ENCODE measurements at regions not wholly inside any gene's neighbourhood (a gene's known extent, or its start where the extent isn't known, plus 50 kb on each side); places are given as distances from the start of the nearest gene placed in this dataset.

GRCh38 chr13:40194224-40194806, 472.1 kb downstream of the FOXO1 start:
- TF ChIP-seq CTCF (IDR thresholded peaks at IDR 0.05; ENCODE audit: low read depth, low read length), result no peak
- no peak for TF ChIP-seq MYC (IDR thresholded peaks at IDR 0.05; ENCODE audit: low read depth, low read length)
- no peak for TF ChIP-seq MAX (IDR thresholded peaks at IDR 0.05; ENCODE audit: low read depth, low read length)

Measured in NB4 (cell line).